ENCODE measurements at regions not wholly inside any gene's neighbourhood (a gene's known extent, or its start where the extent isn't known, plus 50 kb on each side); places are given as distances from the start of the nearest gene placed in this dataset.

GRCh38 chr18:66931010-66931409 lies 327.1 kb upstream of the CDH19 start:
- Histone ChIP-seq H3K4me2 (no peak overlapping the region), H3K9me3 (ENCODE audit: low read depth) (no peaks in the 10 kb centered on the region), H3K27ac (no peak overlapping the region), H3K4me3 (no peak overlapping the region), H2AFZ (replicated peaks) (no peak overlapping the region), H3K9ac (no peak overlapping the region), H3K27me3 (no peaks in the 10 kb centered on the region), H4K20me1 (ENCODE audit: low read depth) (no peaks in the 10 kb centered on the region), H3K36me3 (no peaks in the 10 kb centered on the region), H3F3A (ENCODE audit: low read depth) (no peaks in the 10 kb centered on the region), H3K79me2 (ENCODE audit: low read depth) (no peaks in the 10 kb centered on the region), H3K4me1 (no peaks in the 10 kb centered on the region)
- DNase-seq (ENCODE audit: low spot score) = no peak
- TF ChIP-seq EZH2 (IDR thresholded peaks at IDR 0.05) (no peak), EZH2phosphoT487 (IDR thresholded peaks at IDR 0.05) (no peak)
- TF ChIP-seq, protein P1, sequence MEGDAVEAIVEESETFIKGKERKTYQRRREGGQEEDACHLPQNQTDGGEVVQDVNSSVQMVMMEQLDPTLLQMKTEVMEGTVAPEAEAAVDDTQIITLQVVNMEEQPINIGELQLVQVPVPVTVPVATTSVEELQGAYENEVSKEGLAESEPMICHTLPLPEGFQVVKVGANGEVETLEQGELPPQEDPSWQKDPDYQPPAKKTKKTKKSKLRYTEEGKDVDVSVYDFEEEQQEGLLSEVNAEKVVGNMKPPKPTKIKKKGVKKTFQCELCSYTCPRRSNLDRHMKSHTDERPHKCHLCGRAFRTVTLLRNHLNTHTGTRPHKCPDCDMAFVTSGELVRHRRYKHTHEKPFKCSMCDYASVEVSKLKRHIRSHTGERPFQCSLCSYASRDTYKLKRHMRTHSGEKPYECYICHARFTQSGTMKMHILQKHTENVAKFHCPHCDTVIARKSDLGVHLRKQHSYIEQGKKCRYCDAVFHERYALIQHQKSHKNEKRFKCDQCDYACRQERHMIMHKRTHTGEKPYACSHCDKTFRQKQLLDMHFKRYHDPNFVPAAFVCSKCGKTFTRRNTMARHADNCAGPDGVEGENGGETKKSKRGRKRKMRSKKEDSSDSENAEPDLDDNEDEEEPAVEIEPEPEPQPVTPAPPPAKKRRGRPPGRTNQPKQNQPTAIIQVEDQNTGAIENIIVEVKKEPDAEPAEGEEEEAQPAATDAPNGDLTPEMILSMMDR (IDR thresholded peaks at IDR 0.05) = no peak
- H3K27ac Mint-ChIP-seq = no peak overlapping the region
- no peaks in the 10 kb centered on the region for H3K9me3 Mint-ChIP-seq
- H3K36me3 Mint-ChIP-seq = no peaks in the 10 kb centered on the region
- H3K4me3 Mint-ChIP-seq = no peak overlapping the region
- peaks cover 15% of the 10 kb centered on the region for H3K4me1 Mint-ChIP-seq
- no peaks in the 10 kb centered on the region for H3K27me3 Mint-ChIP-seq (ENCODE audit: insufficient read depth, low read depth)

- Histone ChIP-seq H3F3A (ENCODE audit: low read depth) (no peaks in the 10 kb centered on the region), H3K4me3 (no peak overlapping the region), H3K36me3 (no peaks in the 10 kb centered on the region), H3K4me2 (no peak overlapping the region), H3K9ac (no peak overlapping the region), H3K4me1 (no peaks in the 10 kb centered on the region), H3K27ac (no peak overlapping the region), H3K9me3 (ENCODE audit: low read depth) (no peaks in the 10 kb centered on the region), H3K79me2 (ENCODE audit: low read depth) (no peaks in the 10 kb centered on the region), H4K20me1 (ENCODE audit: low read depth) (no peaks in the 10 kb centered on the region), H2AFZ (replicated peaks) (no peak overlapping the region), H3K27me3 (no peaks in the 10 kb centered on the region)
- Mint-ChIP-seq H3K27ac (no peak overlapping the region), H3K27me3 (ENCODE audit: insufficient read depth, low read depth) (no peaks in the 10 kb centered on the region), H3K4me3 (no peak overlapping the region), H3K36me3 (no peaks in the 10 kb centered on the region), H3K4me1 (no peaks in the 10 kb centered on the region), H3K9me3 (no peaks in the 10 kb centered on the region)
- TF ChIP-seq, protein P1 (IDR thresholded peaks at IDR 0.05) = no peak
- TF ChIP-seq EZH2 (IDR thresholded peaks at IDR 0.05) = no peak
- no peak for TF ChIP-seq EZH2phosphoT487 (IDR thresholded peaks at IDR 0.05)
- no peak for DNase-seq (ENCODE audit: low spot score)
Measured at GRCh38 chr18:66916834-66917233, 312.9 kb upstream of the CDH19 start.

- Mint-ChIP-seq H3K9me3 (no peaks in the 10 kb centered on the region), H3K4me3 (no peak overlapping the region), H3K36me3 (no peaks in the 10 kb centered on the region), H3K4me1 (no peaks in the 10 kb centered on the region), H3K27me3 (ENCODE audit: insufficient read depth, low read depth) (no peaks in the 10 kb centered on the region), H3K27ac (no peak overlapping the region)
- Histone ChIP-seq H3K27me3 (no peaks in the 10 kb centered on the region), H3K27ac (no peak overlapping the region), H3K36me3 (no peaks in the 10 kb centered on the region), H3K4me3 (no peak overlapping the region), H3K9me3 (ENCODE audit: low read depth) (no peaks in the 10 kb centered on the region), H3K4me1 (no peaks in the 10 kb centered on the region), H2AFZ (replicated peaks) (no peak overlapping the region), H3F3A (ENCODE audit: low read depth) (no peaks in the 10 kb centered on the region), H3K4me2 (no peak overlapping the region), H3K79me2 (ENCODE audit: low read depth) (no peaks in the 10 kb centered on the region), H3K9ac (no peak overlapping the region), H4K20me1 (ENCODE audit: low read depth) (no peaks in the 10 kb centered on the region)
- TF ChIP-seq EZH2 (IDR thresholded peaks at IDR 0.05) (no peak), EZH2phosphoT487 (IDR thresholded peaks at IDR 0.05) (no peak)
- TF ChIP-seq, protein P1 (IDR thresholded peaks at IDR 0.05) = no peak
- DNase-seq (ENCODE audit: low spot score) = no peak
Measured at GRCh38 chr18:66900837-66901236, 296.9 kb upstream of the CDH19 start.
